K562 (cell line): ENCODE measurements at regions not wholly inside any gene's neighbourhood (a gene's known extent, or its start where the extent isn't known, plus 50 kb on each side); places are given as distances from the start of the nearest gene placed in this dataset.
"Not testable (repeated sequence)": the region's sequence is repeated elsewhere in the genome, so short reads cannot be mapped to it uniquely, and the experiment has no call there.

Source experiments
- ATAC-seq: fragments of 200-7000 bp; cut with Tn5 transposase; 3 replicates; pipeline ENCODE4 v1.9.1; 2020; ENCODE audit warnings: moderate library complexity
- BruUV-seq: library from RNA; stranded (reverse); fragments of 400-500 nt; replicated peaks from 2 replicates; lab custom pipeline; 2021; lab: Mats Ljungman, UMichigan
- CTCF ChIA-PET: fragments of 300-600 bp; formaldehyde crosslinking; extraction: SDS; loops from one replicate; lab custom pipeline; 2021; ENCODE audit warnings: low intra/inter-chr PET ratio; lab: Yijun Ruan, JAX
- POLR2A ChIA-PET: fragments of 300-600, 350-650 bp; sonication (Branson Sonifier 250); formaldehyde crosslinking; extraction: SDS; loops from one replicate; lab custom pipeline; 2021; ENCODE audit warnings: antibody characterized with exemption, inconsistent platforms; lab: Yijun Ruan, JAX
- DNase-seq, 4 experiments: peaks; one replicate each; pipeline versions ENCODE4 v3.0.0 to v3.0.0-alpha.2; 2011 to 2018; ENCODE audit warnings: low spot score in 3 of 4, mixed read lengths in 3 of 4; ENCODE audit errors: extremely low read depth in 1 of 4
- FAIRE-seq: peaks from 2 replicates; lab custom pipeline; 2011; peaks lifted over from hg19 to GRCh38; lab: Jason Lieb, UNC
- H2AFZ ChIP-seq: 2 replicates; pipeline ENCODE4 v1.6.0; 2011; ENCODE audit warnings: low read depth, low read length, control low read depth, inconsistent platforms
- H3K27ac ChIP-seq: fragments of 200-600 bp; 3 replicates; pipeline ENCODE4 v1.8.0; 2011; ENCODE audit warnings: low read depth, mild to moderate bottlenecking, control low read depth, inconsistent platforms, low read length, moderate library complexity, mixed read lengths; ENCODE audit errors: extremely low read depth
- H3K27me3 ChIP-seq, 2 experiments: fragments of 300-600 bp in 1 of 2; 2 replicates in 1 of 2; 3 replicates in 1 of 2; pipeline versions ENCODE4 v1.6.0 to v1.8.0; 2011; ENCODE audit warnings: inconsistent platforms in 2 of 2, low read length in 2 of 2, mild to moderate bottlenecking in 1 of 2, mixed read lengths in 1 of 2, moderate library complexity in 1 of 2; ENCODE audit not compliant: control insufficient read depth in 2 of 2, insufficient read depth in 2 of 2
- H3K36me3 ChIP-seq: fragments of 300-600 bp; 3 replicates; pipeline ENCODE4 v1.8.0; 2011; ENCODE audit warnings: mild to moderate bottlenecking, low read length, inconsistent platforms; ENCODE audit not compliant: control insufficient read depth, insufficient read depth
- H3K4me1 ChIP-seq, 2 experiments: fragments of 200-600 bp in 1 of 2; replicated peaks in 1 of 2; 2 replicates in 1 of 2; 3 replicates in 1 of 2; pipeline versions ENCODE4 v1.5.1 to v1.8.0; 2011; ENCODE audit warnings: inconsistent platforms in 2 of 2, low read length in 2 of 2, mild to moderate bottlenecking in 1 of 2, mixed read lengths in 1 of 2, moderate library complexity in 1 of 2; ENCODE audit not compliant: control insufficient read depth in 2 of 2, insufficient read depth in 2 of 2
- H3K4me2 ChIP-seq: 2 replicates; pipeline ENCODE4 v1.6.1; 2011; ENCODE audit warnings: low read length, control low read depth, inconsistent platforms, mixed read lengths; ENCODE audit not compliant: insufficient read depth
- H3K4me3 ChIP-seq: fragments of 200-600 bp; sonication (generic), shearing (Covaris generic); 2 replicates; pipeline ENCODE4 v1.5.1; 2016; ENCODE audit warnings: control low read depth, inconsistent platforms
- H3K79me2 ChIP-seq: fragments of 200-600 bp; 3 replicates; pipeline ENCODE4 v1.8.0; 2011; ENCODE audit warnings: low read length, inconsistent platforms; ENCODE audit not compliant: control insufficient read depth, insufficient read depth
- H3K9ac ChIP-seq, 2 experiments: 2 replicates each; pipeline versions ENCODE4 v1.6.0 to v1.6.1; 2011; ENCODE audit warnings: low read depth in 2 of 2, low read length in 2 of 2, control low read depth in 1 of 2, inconsistent platforms in 1 of 2, mild to moderate bottlenecking in 1 of 2, mixed read lengths in 1 of 2; ENCODE audit not compliant: insufficient read depth in 1 of 2
- H3K9me1 ChIP-seq: one replicate; pipeline ENCODE4 v1.6.0; 2011; ENCODE audit warnings: inconsistent platforms, mild to moderate bottlenecking, low read length, moderate library complexity; ENCODE audit not compliant: control insufficient read depth, insufficient read depth
- H3K9me3 ChIP-seq: replicated peaks from 2 replicates; pipeline ENCODE4 v1.5.1; 2011; ENCODE audit warnings: low read depth, low read length, inconsistent platforms; ENCODE audit not compliant: control insufficient read depth, insufficient read depth
- H4K20me1 ChIP-seq: replicated peaks from 2 replicates; pipeline ENCODE4 v1.6.1; 2011; ENCODE audit warnings: low read length, inconsistent platforms, mixed read lengths; ENCODE audit not compliant: control insufficient read depth, insufficient read depth
- CBX5 ChIP-seq: IDR thresholded peaks from 2 replicates; pipeline ENCODE4 v1.6.1; 2014; ENCODE audit warnings: low read depth, borderline replicate concordance
- HDAC8 ChIP-seq: fragments of 450-650 bp; IDR thresholded peaks from 2 replicates; pipeline ENCODE4 v1.6.1; 2016; ENCODE audit warnings: mild to moderate bottlenecking, missing genetic modification characterization, moderate library complexity, missing compliant biosample characterization
- KDM5B ChIP-seq: fragments of 200-600 bp; sonication (generic); IDR thresholded peaks from 2 replicates; pipeline ENCODE4 v1.6.1; 2012; ENCODE audit warnings: low read depth, mild to moderate bottlenecking, moderate library complexity, low read length, control low read depth, inconsistent platforms; ENCODE audit not compliant: insufficient replicate concordance
- MTF1 ChIP-seq: fragments of 250-450 bp; sonication (Bioruptor Pico); IDR thresholded peaks from 2 replicates; pipeline ENCODE4 v1.9.0; 2021; ENCODE audit warnings: moderate library complexity, mild to moderate bottlenecking, inconsistent platforms, borderline replicate concordance
- MYNN ChIP-seq, 2 experiments: sonication (generic); formaldehyde crosslinking in 1 of 2; IDR thresholded peaks; 2 replicates each; pipeline versions ENCODE4 v1.5.0 to v1.6.1; 2016 to 2020; ENCODE audit warnings: antibody characterized with exemption in 1 of 2, missing genetic modification reagents in 1 of 2
- NEUROD1 ChIP-seq: fragments of 150-350 bp; IDR thresholded peaks from 2 replicates; pipeline ENCODE4 v1.6.1; 2014; ENCODE audit warnings: borderline replicate concordance, low read length, low read depth; ENCODE audit not compliant: partially characterized antibody
- NFE2L1 ChIP-seq: fragments of 450-650 bp; IDR thresholded peaks from 2 replicates; pipeline ENCODE4 v1.6.1; 2016; ENCODE audit warnings: missing genetic modification characterization, low read depth, mild to moderate bottlenecking, missing compliant biosample characterization, moderate library complexity, borderline replicate concordance
- RBM34 ChIP-seq: fragments of 200-400 bp; formaldehyde crosslinking; IDR thresholded peaks from 2 replicates; pipeline ENCODE4 v1.6.1; 2018; ENCODE audit warnings: low read length, borderline replicate concordance; ENCODE audit not compliant: insufficient read depth
- SMARCA5 ChIP-seq: fragments of 450-650 bp; IDR thresholded peaks from 2 replicates; pipeline ENCODE4 v1.6.1; 2016
- TCF7L2 ChIP-seq: fragments of 150-350 bp; IDR thresholded peaks from 2 replicates; pipeline ENCODE4 v1.6.1; 2016; ENCODE audit warnings: low read depth, mild to moderate bottlenecking, low read length, moderate library complexity
- TFAP4 ChIP-seq: sonication (generic); formaldehyde crosslinking; IDR thresholded peaks from 2 replicates; pipeline ENCODE4 v1.8.0; 2022; ENCODE audit warnings: missing genetic modification reagents, mild to moderate bottlenecking, moderate library complexity, borderline replicate concordance
- ZNF263 ChIP-seq: sonication (generic); formaldehyde crosslinking; IDR thresholded peaks from 2 replicates; pipeline ENCODE4 v1.8.0; 2022; ENCODE audit warnings: mild to moderate bottlenecking, missing genetic modification reagents, borderline replicate concordance
- ZNF75A ChIP-seq: fragments of 450-650 bp; formaldehyde crosslinking; IDR thresholded peaks from 2 replicates; pipeline ENCODE4 v1.4.0; 2020; ENCODE audit warnings: mild to moderate bottlenecking
- WGBS: fragments of 100-300 bp; shearing (Covaris generic); methylation state at CpG from one replicate; pipeline ENCODE4 v1.1.6; 2016; ENCODE audit warnings: low coverage, mixed read lengths; ENCODE audit not compliant: insufficient coverage; ENCODE audit errors: missing lambda C conversion rate; 5-methylcytosine and 5-hydroxymethylcytosine counted together
- in situ Hi-C: fragments of 300-500 bp; cut with MboI; formaldehyde crosslinking; loops from 4 replicates; pipeline ENCODE4 v1.15.0; 2018; ENCODE audit warnings: inconsistent platforms, mixed read lengths
- intact Hi-C: fragments of 100-400 bp; cut with micrococcal nuclease; formaldehyde crosslinking; loops from 2 replicates; pipeline ENCODE4 v1.14.2; 2022

GRCh38 chr4:63211375-63211774 is 1197.9 kb downstream of the TECRL start (continued):
- TF ChIP-seq MYNN (IDR thresholded peaks at IDR 0.05) (no peak), MYNN (CRISPR knock-in tag; IDR thresholded peaks at IDR 0.05) (no peak)
- TF ChIP-seq, all 486 proteins: peak for 0

DNA sequence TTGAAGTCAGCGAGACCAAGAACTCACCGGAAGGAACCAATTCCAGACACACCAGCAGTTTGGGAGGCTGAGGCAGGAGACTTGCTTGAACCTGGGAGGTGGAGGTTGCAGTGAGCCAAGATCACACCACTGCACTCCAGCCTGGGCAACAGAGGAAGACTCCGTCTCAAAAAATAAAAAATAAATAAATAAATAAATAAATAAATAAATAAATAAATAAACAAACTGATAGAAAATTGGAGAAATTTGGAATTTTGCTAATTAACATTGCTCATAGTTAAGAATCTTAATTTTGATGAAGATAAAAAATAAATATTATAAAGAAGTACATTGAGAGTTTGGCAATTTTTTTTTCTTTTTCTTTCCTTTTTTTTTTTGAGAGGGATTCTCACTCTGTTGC is 1216.2 kb downstream of the TECRL start:
- H3K79me2 ChIP-seq, in situ Hi-C loops, DNase-seq, BruUV-seq, H3K27ac ChIP-seq, H3K9me3 ChIP-seq, FAIRE-seq, intact Hi-C loops, H3K4me3 ChIP-seq, CTCF ChIA-PET, H3K4me1 ChIP-seq, H3K4me2 ChIP-seq, POLR2A ChIA-PET, H3K27me3 ChIP-seq, H4K20me1 ChIP-seq, ATAC-seq, H3K9ac ChIP-seq, H3K36me3 ChIP-seq, H3K9me1 ChIP-seq, H2AFZ ChIP-seq: not testable (repeated sequence)
- WGBS: 4% methylated on average over 3 of the region's 3 CpGs

GRCh38 chr4:63171341-63171740 is 1237.9 kb downstream of the TECRL start:
- Histone ChIP-seq H3K79me2 (no peaks in the 10 kb centered on the region), H3K9ac (no peak overlapping the region)
- POLR2A ChIA-PET: no interaction called here
- TF ChIP-seq ZNF75A (CRISPR knock-in tag): no peak
- TF ChIP-seq MTF1 (CRISPR knock-in tag): no peak
- no peak for TF ChIP-seq CBX5
- TF ChIP-seq NEUROD1: no peak
- TF ChIP-seq HDAC8 (tag): no peak
- TF ChIP-seq KDM5B: no peak
- TF ChIP-seq TFAP4 (CRISPR knock-in tag): no peak
- TF ChIP-seq ZNF263 (CRISPR knock-in tag): no peak
- no peak for TF ChIP-seq TCF7L2
- TF ChIP-seq RBM34: no peak
- TF ChIP-seq NFE2L1 (tag): no peak
- no peak for TF ChIP-seq SMARCA5

More at GRCh38 chr4:63171341-63171740, 1237.9 kb downstream of the TECRL start:
- ATAC-seq (no peak), DNase-seq (no peak), FAIRE-seq (no peak)
- no peak overlapping the region for H3K4me2 ChIP-seq
- H3K36me3 ChIP-seq: no peaks in the 10 kb centered on the region
- intact Hi-C loops: no loop called here
- CTCF ChIA-PET: no interaction called here
- H3K4me1 ChIP-seq: no peaks in the 10 kb centered on the region
- WGBS: 8% methylated on average over 2 of the region's 2 CpGs
- no peak overlapping the region for H3K4me3 ChIP-seq
- H2AFZ ChIP-seq: no peak overlapping the region
- H4K20me1 ChIP-seq: no peaks in the 10 kb centered on the region
- H3K27me3 ChIP-seq: no peaks in the 10 kb centered on the region
- no peaks in the 10 kb centered on the region for H3K9me1 ChIP-seq
- in situ Hi-C loops: no loop called here
- H3K27ac ChIP-seq: no peak overlapping the region
- no TSS peak for BruUV-seq
- H3K9me3 ChIP-seq: no peaks in the 10 kb centered on the region
